SJSA1 (cell line): ENCODE measurements at regions not wholly inside any gene's neighbourhood (a gene's known extent, or its start where the extent isn't known, plus 50 kb on each side); places are given as distances from the start of the nearest gene placed in this dataset.

Experiments used
- DNase-seq, 2 experiments: peaks; one replicate each; pipeline ENCODE4 v3.0.0-alpha.2; 2015 to 2020; ENCODE audit warnings: low spot score in 2 of 2, low read depth in 1 of 2
- H3K27ac ChIP-seq: fragments of 250-450 bp; sonication (Bioruptor Pico); 2 replicates; pipeline ENCODE4 v1.5.1; 2020; ENCODE audit warnings: mild to moderate bottlenecking, moderate library complexity
- H3K27me3 ChIP-seq: fragments of 250-450 bp; sonication (Bioruptor Pico); replicated peaks from 2 replicates; pipeline ENCODE4 v1.5.1; 2020; ENCODE audit warnings: mild to moderate bottlenecking, moderate library complexity
- H3K36me3 ChIP-seq: fragments of 250-450 bp; sonication (Bioruptor Pico); 2 replicates; pipeline ENCODE4 v1.5.1; 2020; ENCODE audit warnings: mild to moderate bottlenecking
- H3K4me1 ChIP-seq: fragments of 250-450 bp; sonication (Bioruptor Pico); replicated peaks from 2 replicates; pipeline ENCODE4 v1.6.1; 2021; ENCODE audit warnings: mild to moderate bottlenecking
- H3K4me3 ChIP-seq: fragments of 250-450 bp; sonication (Bioruptor Pico); 2 replicates; pipeline ENCODE4 v1.5.1; 2020; ENCODE audit warnings: mild to moderate bottlenecking
- H3K9me3 ChIP-seq: fragments of 250-450 bp; sonication (Bioruptor Pico); replicated peaks from 2 replicates; pipeline ENCODE4 v1.5.1; 2020; ENCODE audit warnings: mild to moderate bottlenecking

GRCh38 chr2:60292242-60292641, 261.2 kb downstream of the BCL11A start:
- DNase-seq = no peak
- H3K4me1 ChIP-seq = no peaks in the 10 kb centered on the region
- H3K4me3 ChIP-seq = no peak overlapping the region
- H3K36me3 ChIP-seq = no peaks in the 10 kb centered on the region
- H3K27me3 ChIP-seq = no peaks in the 10 kb centered on the region
- no peak overlapping the region for H3K27ac ChIP-seq
- H3K9me3 ChIP-seq = no peaks in the 10 kb centered on the region

GRCh38 chr2:60290509-60290908, 262.9 kb downstream of the BCL11A start:
- no peak overlapping the region for H3K27ac ChIP-seq
- H3K9me3 ChIP-seq = no peaks in the 10 kb centered on the region
- H3K36me3 ChIP-seq = no peaks in the 10 kb centered on the region
- no peak overlapping the region for H3K4me3 ChIP-seq
- no peaks in the 10 kb centered on the region for H3K27me3 ChIP-seq
- DNase-seq = no peak
- H3K4me1 ChIP-seq = no peaks in the 10 kb centered on the region

DNA sequence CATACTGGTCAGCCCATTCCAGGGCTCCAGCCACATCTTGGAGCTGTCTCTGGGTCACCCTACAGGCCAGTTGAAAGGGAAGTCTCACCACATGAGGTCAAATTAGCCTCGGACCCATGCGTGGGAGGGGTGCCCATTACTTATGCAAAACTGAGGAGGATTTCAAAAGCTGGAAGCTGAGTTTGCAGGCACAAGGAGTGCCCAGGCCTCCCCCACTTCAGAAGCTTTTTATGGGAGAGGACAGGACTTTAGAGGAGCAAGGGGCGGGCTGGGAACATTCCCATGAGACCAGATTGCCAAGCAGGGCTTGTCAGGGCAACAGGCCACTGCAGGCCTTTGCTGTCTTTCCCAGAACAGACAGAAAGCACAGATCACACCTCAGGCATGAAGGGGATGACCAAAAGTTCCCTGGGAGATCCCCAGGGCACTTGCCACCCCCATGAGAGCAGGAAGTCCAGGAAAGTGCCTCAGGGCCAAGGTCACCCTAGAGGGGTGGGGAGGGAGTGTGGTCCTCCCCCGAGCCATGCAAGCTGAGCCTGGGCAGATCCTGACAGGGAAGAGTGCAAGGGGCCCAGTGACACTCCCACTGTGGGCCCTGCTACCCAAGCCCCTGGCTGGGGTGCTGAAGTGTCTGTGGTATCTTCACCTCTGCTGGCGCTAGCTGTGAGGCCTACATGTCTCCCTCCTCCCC, 267.7 kb downstream of the BCL11A start:
- H3K4me3 ChIP-seq = no peak overlapping the region
- no peaks in the 10 kb centered on the region for H3K9me3 ChIP-seq
- no peak overlapping the region for H3K27ac ChIP-seq
- H3K27me3 ChIP-seq = no peaks in the 10 kb centered on the region
- no peaks in the 10 kb centered on the region for H3K4me1 ChIP-seq
- no peaks in the 10 kb centered on the region for H3K36me3 ChIP-seq
- no peak for DNase-seq

DNA sequence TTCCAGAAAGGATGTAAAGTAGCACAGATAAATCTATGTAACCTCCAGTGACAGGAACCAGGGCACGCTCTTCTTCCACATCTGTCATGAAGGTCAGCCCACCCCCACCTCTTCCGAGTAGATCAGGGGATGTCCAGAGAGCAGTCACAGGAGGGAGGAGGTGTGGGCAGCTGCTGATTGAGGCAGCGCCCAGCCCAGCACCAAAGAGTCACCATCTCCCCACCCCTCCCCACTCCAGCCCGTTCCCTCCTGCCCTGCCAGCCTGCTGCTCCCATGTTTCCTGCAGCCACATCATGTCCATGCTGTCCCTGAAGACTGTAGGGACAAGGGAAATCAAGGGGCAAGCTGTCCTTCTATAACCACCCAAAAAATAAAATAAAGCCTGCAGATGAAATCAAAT, 269.8 kb downstream of the BCL11A start:
- Histone ChIP-seq H3K4me3 (no peak overlapping the region), H3K36me3 (no peaks in the 10 kb centered on the region), H3K4me1 (no peaks in the 10 kb centered on the region), H3K27me3 (no peaks in the 10 kb centered on the region; the same call in 1 of the 2 replicates), H3K27ac (no peak overlapping the region), H3K9me3 (no peaks in the 10 kb centered on the region)
- DNase-seq = no peak

- no peaks in the 10 kb centered on the region for H3K36me3 ChIP-seq
These were observed 270.6 kb downstream of the BCL11A start for GRCh38 chr2:60282886-60283285.

DNA sequence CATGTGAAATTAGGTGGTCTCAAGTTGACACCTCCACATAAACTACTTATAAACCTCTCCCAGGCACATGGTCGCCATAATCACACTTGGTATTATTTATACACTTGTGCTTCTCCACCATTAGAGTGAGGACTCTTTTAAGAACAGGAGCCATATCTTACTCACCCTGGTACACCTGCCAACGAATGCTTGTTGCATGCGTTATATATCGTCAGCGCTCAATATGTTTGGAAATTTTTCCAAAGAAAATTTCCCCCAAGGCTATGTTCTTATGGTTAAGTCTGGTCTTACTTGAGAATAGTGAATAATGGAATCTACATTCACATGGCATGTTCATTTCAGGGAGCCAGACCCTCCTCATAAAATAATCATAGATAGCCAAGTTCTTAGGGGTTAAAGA, 271.7 kb downstream of the BCL11A start:
- no peak overlapping the region for H3K27ac ChIP-seq
- no peaks in the 10 kb centered on the region for H3K36me3 ChIP-seq
- H3K27me3 ChIP-seq = no peaks in the 10 kb centered on the region; the same call in 1 of the 2 replicates
- H3K4me3 ChIP-seq = no peak overlapping the region
- no peaks in the 10 kb centered on the region for H3K9me3 ChIP-seq
- no peak for DNase-seq
- H3K4me1 ChIP-seq = no peaks in the 10 kb centered on the region

More at GRCh38 chr2:60282886-60283285, 270.6 kb downstream of the BCL11A start:
- Histone ChIP-seq H3K4me3 (no peak overlapping the region), H3K9me3 (no peaks in the 10 kb centered on the region), H3K4me1 (no peaks in the 10 kb centered on the region), H3K27ac (no peak overlapping the region), H3K27me3 (no peaks in the 10 kb centered on the region; the same call in 1 of the 2 replicates)
- DNase-seq = no peak

GRCh38 chr2:60280238-60280637, 273.2 kb downstream of the BCL11A start:
- Histone ChIP-seq H3K4me1 (no peaks in the 10 kb centered on the region), H3K9me3 (no peaks in the 10 kb centered on the region), H3K36me3 (no peaks in the 10 kb centered on the region), H3K4me3 (no peak overlapping the region), H3K27ac (no peak overlapping the region), H3K27me3 (no peaks in the 10 kb centered on the region; the same call in 1 of the 2 replicates)
- no peak for DNase-seq

DNA sequence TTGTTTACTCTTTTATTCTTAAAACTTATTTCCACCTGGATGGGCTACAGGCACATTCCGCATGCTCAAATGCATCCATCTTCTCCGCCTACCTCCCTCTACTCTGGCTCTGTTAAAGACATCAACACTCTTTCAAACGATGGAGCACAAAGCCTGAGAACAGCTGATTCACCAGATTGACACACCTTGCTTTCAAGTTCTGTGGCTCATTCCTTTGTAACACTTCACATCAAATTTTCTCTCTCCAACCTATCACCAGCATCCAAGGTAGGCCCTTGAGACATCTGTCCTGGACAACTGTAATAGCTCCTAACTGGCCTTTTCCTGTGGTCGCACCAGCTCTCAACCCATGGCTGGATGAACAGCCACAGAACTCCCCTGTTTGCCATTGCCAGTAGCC, 274.5 kb downstream of the BCL11A start:
- Histone ChIP-seq H3K27ac (no peak overlapping the region), H3K4me3 (no peak overlapping the region), H3K9me3 (no peaks in the 10 kb centered on the region), H3K4me1 (no peaks in the 10 kb centered on the region), H3K36me3 (no peaks in the 10 kb centered on the region), H3K27me3 (no peaks in the 10 kb centered on the region; the same call in 1 of the 2 replicates)
- DNase-seq = no peak

GRCh38 chr2:60275958-60276357, 277.5 kb downstream of the BCL11A start:
- Histone ChIP-seq H3K4me1 (no peaks in the 10 kb centered on the region), H3K27me3 (no peaks in the 10 kb centered on the region; the same call in 1 of the 2 replicates), H3K9me3 (no peaks in the 10 kb centered on the region), H3K4me3 (no peak overlapping the region), H3K36me3 (no peaks in the 10 kb centered on the region), H3K27ac (no peak overlapping the region)
- no peak for DNase-seq

DNA sequence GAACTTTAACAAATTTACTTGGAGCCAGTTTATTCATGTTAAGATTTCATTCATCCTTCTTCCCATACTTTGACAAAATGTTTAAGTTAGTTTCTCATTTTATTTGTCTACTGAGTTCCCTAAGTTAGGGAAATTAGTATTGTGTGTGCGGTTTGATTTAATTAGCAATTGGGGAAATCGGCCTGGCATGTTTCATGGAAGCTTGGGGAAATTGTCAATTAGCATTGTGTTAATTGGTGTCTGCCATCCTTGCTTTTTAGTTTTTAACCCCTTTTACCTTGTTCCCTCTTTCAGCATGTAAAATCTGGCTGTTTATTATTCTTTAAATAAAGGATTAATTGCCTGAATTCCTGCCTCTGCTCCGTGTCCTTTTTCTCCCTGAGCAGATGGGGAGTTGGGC, 279.6 kb downstream of the BCL11A start:
- Histone ChIP-seq H3K4me1 (no peaks in the 10 kb centered on the region), H3K27ac (no peak overlapping the region), H3K27me3 (no peaks in the 10 kb centered on the region; the same call in 1 of the 2 replicates), H3K36me3 (no peaks in the 10 kb centered on the region), H3K4me3 (no peak overlapping the region), H3K9me3 (no peaks in the 10 kb centered on the region)
- no peak for DNase-seq

- H3K9me3 ChIP-seq = no peaks in the 10 kb centered on the region
- no peaks in the 10 kb centered on the region for H3K36me3 ChIP-seq
- no peaks in the 10 kb centered on the region for H3K27me3 ChIP-seq
- no peak overlapping the region for H3K4me3 ChIP-seq
- no peak for DNase-seq
- no peaks in the 10 kb centered on the region for H3K4me1 ChIP-seq
- H3K27ac ChIP-seq = no peak overlapping the region
These were observed 281.7 kb downstream of the BCL11A start for GRCh38 chr2:60271713-60272112.

DNA sequence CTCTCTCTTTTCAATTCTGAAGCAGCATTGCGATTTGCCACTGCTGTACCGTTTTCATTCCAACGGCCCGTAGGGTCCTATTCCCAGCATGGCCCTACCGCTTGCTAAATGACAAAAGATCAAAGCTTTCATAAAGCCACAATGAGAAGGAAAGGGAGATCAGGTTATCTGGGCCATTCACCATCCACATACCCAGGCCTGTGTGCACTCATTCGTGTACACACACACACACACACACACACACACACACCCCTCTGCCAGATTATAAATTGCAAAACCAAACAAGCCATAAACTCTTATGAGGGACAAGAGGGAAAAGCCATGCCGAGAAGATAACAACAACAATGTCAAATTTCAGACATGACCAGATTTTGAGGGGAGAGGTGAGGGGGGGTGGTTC, 282.3 kb downstream of the BCL11A start:
- Histone ChIP-seq H3K27ac (no peak overlapping the region), H3K27me3 (no peaks in the 10 kb centered on the region), H3K4me1 (no peaks in the 10 kb centered on the region), H3K4me3 (no peak overlapping the region), H3K9me3 (no peaks in the 10 kb centered on the region), H3K36me3 (no peaks in the 10 kb centered on the region)
- DNase-seq = no peak

GRCh38 chr2:60268661-60269060, 284.8 kb downstream of the BCL11A start:
- Histone ChIP-seq H3K4me3 (no peak overlapping the region), H3K4me1 (no peaks in the 10 kb centered on the region)

DNA sequence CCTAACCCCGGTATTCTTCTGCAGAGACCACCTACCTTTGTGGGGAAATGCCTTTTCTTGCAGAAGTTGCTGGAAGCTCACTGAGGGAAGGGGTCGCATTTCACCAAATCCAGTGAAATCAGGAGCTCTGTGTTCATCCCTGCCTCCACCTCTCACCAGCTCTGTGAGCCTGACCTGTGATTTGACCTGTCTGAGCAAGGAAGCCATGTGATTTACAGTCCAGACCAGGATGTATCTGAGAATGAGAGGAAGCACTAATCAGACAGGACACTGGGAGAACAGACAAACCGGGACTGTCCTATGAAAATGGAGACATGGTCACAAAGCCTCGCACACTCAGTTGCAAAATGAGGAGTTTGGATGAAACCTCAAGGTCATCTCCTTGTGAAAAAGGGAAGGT, 285.4 kb downstream of the BCL11A start:
- H3K27me3 ChIP-seq = no peaks in the 10 kb centered on the region
- no peaks in the 10 kb centered on the region for H3K4me1 ChIP-seq
- H3K36me3 ChIP-seq = no peaks in the 10 kb centered on the region
- no peaks in the 10 kb centered on the region for H3K9me3 ChIP-seq
- no peak for DNase-seq
- H3K4me3 ChIP-seq = no peak overlapping the region
- no peak overlapping the region for H3K27ac ChIP-seq

More at GRCh38 chr2:60268661-60269060, 284.8 kb downstream of the BCL11A start:
- Histone ChIP-seq H3K27me3 (no peaks in the 10 kb centered on the region), H3K36me3 (no peaks in the 10 kb centered on the region), H3K9me3 (no peaks in the 10 kb centered on the region), H3K27ac (no peak overlapping the region)
- DNase-seq = no peak

DNA sequence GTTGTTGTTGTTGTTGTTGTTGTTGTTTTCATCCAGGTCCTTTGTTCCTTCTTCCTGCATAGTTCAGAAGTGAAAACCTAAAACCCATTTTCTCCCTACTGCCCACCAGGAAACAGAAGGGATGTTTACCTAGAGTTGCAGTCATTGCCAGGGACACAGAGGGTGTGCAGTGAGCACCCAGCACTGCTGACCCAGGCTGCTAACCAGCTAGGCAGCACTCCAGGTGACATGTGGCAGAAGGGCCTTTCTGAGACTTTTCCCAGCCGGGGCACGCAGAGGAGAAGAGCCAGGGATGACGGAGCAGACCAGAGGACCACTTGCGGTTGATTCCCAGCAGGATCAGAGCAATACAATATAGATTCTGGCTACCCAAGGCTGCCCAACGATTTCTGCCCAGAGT, 286.3 kb downstream of the BCL11A start:
- DNase-seq = no peak
- no peaks in the 10 kb centered on the region for H3K9me3 ChIP-seq
- H3K4me1 ChIP-seq = no peaks in the 10 kb centered on the region
- no peaks in the 10 kb centered on the region for H3K27me3 ChIP-seq
- no peaks in the 10 kb centered on the region for H3K36me3 ChIP-seq
- no peak overlapping the region for H3K27ac ChIP-seq
- no peak overlapping the region for H3K4me3 ChIP-seq
